GM10248 (cell line): ENCODE measurements at regions not wholly inside any gene's neighbourhood (a gene's known extent, or its start where the extent isn't known, plus 50 kb on each side); places are given as distances from the start of the nearest gene placed in this dataset.
"Not testable (repeated sequence)": the region's sequence is repeated elsewhere in the genome, so short reads cannot be mapped to it uniquely, and the experiment has no call there.

ENCODE experiments used
- CTCF ChIA-PET: fragments of 300-600 bp; sonication (Branson Sonifier 250); formaldehyde crosslinking; extraction: SDS; loops from one replicate; lab custom pipeline; 2021; ENCODE audit warnings: antibody characterized with exemption; lab: Yijun Ruan, JAX
- POLR2A ChIA-PET: fragments of 350-650 bp; sonication (Branson Sonifier 250); formaldehyde crosslinking; extraction: SDS; loops from one replicate; lab custom pipeline; 2020; ENCODE audit warnings: antibody characterized with exemption; lab: Yijun Ruan, JAX
- DNase-seq: peaks from one replicate; pipeline ENCODE4 v3.0.0; 2012; ENCODE audit errors: extremely low spot score
- TF ChIP-seq, protein P1 (sequence below): IDR thresholded peaks from 2 replicates; pipeline ENCODE4 v1.5.1; 2012; ENCODE audit warnings: mild to moderate bottlenecking, low read depth; ENCODE audit errors: extremely low read depth, missing control alignments, control extremely low read depth

DNA sequence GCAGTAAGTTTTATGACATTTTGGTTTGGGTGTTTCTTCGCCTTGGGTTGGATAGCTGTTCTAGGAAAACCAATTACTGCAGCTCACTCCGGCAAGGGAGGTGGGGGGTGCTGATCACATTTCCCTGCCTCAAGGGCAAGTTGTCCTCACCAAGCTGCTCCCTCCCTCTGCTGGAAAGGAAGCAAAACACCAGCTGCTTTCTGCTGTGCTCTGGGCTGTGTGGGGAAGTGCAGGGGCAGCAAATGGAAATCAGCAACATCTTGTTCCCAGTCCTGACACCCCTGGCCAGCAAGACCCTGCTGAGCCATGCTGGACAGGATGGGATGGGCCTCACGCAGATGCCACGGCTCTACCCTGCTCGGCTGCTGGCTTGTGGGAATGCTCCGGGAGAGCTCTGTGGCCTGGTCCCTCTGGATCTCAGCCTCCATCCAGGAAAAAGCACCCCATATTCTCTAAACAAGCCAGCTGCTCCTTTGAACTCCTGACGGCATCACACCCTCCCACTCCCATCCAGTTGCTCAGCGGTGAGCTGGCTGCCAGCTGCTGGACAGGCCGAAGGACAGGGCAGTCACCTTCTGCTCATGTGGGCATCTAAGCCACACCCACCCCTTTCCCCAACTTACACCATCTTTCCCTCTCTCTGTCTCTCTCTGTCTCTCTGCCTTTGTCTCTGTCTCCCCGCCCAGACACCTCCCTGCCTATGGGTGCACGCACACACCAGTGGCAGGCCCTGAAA, 52.4 kb upstream of the EIF5 start:
- TF ChIP-seq, protein P1, sequence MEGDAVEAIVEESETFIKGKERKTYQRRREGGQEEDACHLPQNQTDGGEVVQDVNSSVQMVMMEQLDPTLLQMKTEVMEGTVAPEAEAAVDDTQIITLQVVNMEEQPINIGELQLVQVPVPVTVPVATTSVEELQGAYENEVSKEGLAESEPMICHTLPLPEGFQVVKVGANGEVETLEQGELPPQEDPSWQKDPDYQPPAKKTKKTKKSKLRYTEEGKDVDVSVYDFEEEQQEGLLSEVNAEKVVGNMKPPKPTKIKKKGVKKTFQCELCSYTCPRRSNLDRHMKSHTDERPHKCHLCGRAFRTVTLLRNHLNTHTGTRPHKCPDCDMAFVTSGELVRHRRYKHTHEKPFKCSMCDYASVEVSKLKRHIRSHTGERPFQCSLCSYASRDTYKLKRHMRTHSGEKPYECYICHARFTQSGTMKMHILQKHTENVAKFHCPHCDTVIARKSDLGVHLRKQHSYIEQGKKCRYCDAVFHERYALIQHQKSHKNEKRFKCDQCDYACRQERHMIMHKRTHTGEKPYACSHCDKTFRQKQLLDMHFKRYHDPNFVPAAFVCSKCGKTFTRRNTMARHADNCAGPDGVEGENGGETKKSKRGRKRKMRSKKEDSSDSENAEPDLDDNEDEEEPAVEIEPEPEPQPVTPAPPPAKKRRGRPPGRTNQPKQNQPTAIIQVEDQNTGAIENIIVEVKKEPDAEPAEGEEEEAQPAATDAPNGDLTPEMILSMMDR: no peak
- ChIA-PET POLR2A (no interaction called here), CTCF (interaction anchor here (0.8 to 1.6 kb wide), 3 partner anchors 10 to 207 kb away, joined by 3 to 6 read pairs (median 3); no protein-coding TSS in a partner anchor)
- DNase-seq: no peak

GRCh38 chr14:103282309-103282708, 51.7 kb upstream of the EIF5 start:
- POLR2A ChIA-PET, DNase-seq: not testable (repeated sequence)
- CTCF ChIA-PET: interaction anchor here (1.6 kb wide), 1 partner anchor 10 kb away, joined by 6 read pairs; no protein-coding TSS in a partner anchor

DNA sequence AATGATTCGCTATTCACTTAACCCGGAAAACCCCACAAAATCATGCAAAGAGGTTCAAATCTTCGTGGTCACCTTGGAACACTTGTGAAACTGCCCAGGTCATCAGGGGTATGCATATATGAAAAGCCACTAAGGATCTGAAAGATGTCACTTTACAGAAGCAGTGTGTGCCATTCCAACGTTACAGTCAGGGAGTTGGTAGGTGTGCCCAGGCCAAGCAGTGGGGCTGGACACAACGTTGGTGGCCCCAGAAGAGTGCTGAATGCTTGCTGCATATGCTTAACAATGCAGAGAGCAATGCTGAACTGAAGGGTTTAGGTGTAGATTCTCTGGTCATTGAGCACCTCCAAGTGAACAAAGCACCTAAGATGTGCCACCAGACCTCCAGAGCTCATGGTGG, 51.1 kb upstream of the EIF5 start:
- POLR2A ChIA-PET: no interaction called here
- CTCF ChIA-PET: interaction anchor here (1.4 kb wide), 1 partner anchor 10 kb away, joined by 3 read pairs; no protein-coding TSS in a partner anchor
- TF ChIP-seq, protein P1: no peak
- no peak for DNase-seq

GRCh38 chr14:103283916-103284315, 50.1 kb upstream of the EIF5 start:
- no peak for DNase-seq
- TF ChIP-seq, protein P1: no peak
- POLR2A ChIA-PET: no interaction called here
- CTCF ChIA-PET: interaction anchor here (1.4 kb wide), 1 partner anchor 9 kb away, joined by 3 read pairs; no protein-coding TSS in a partner anchor
